ENCODE measurements at regions not wholly inside any gene's neighbourhood (a gene's known extent, or its start where the extent isn't known, plus 50 kb on each side); places are given as distances from the start of the nearest gene placed in this dataset.

DNA sequence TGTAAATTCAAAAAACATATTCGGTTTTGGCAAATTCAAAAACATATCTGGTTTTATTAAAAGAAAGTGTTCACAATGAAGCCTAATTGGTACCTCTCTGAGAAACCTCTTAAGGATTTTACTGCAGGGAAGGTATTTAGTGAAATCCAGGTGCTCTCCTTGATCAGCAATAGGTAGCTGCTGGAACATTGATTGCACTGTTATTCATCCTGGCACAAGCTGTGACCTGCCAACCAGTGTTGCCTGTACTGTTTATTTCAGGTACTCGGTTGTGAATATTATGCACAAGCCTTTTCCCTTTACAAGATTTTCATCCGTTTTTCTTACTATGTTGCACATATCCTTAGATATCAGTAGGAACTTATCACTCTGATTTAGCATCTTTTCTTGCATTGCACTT lies 155.8 kb upstream of the ZEB2 start:
- Histone ChIP-seq H3K4me3 (ENCODE audit: low read depth, low read length) (no peak overlapping the region), H3K4me1 (ENCODE audit: control insufficient read depth, insufficient read depth, low read length) (no peaks in the 10 kb centered on the region), H3K27ac (ENCODE audit: extremely low read depth, low read depth, low read length) (no peak overlapping the region), H3K9me3 (ENCODE audit: control insufficient read depth, insufficient read depth, low read depth, low read length) (no peaks in the 10 kb centered on the region), H3K36me3 (ENCODE audit: control insufficient read depth in 2 of 2, insufficient read depth in 1 of 2, low read length in 2 of 2) (no peaks in the 10 kb centered on the region)
- no peak for TF ChIP-seq ZNF747 (tag by site-specific recombination; IDR thresholded peaks at IDR 0.05)
- TF ChIP-seq, protein P1, sequence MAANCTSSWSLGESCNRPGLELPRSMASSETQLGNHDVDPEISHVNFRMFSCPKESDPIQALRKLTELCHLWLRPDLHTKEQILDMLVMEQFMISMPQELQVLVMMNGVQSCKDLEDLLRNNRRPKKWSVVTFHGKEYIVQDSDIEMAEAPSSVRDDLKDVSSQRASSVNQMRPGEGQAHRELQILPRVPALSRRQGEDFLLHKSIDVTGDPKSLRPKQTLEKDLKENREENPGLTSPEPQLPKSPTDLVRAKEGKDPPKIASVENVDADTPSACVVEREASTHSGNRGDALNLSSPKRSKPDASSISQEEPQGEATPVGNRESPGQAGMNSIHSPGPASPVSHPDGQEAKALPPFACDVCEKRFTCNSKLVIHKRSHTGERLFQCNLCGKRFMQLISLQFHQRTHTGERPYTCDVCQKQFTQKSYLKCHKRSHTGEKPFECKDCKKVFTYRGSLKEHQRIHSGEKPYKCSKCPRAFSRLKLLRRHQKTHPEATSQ (tag by site-specific recombination; IDR thresholded peaks at IDR 0.05): no peak
- TF ChIP-seq GFI1B (tag by site-specific recombination; IDR thresholded peaks at IDR 0.05): no peak
- TF ChIP-seq OVOL3 (tag by site-specific recombination; IDR thresholded peaks at IDR 0.05): no peak
- TF ChIP-seq SCRT1 (tag by site-specific recombination; IDR thresholded peaks at IDR 0.05; ENCODE audit: borderline replicate concordance): no peak
- TF ChIP-seq, protein P2, sequence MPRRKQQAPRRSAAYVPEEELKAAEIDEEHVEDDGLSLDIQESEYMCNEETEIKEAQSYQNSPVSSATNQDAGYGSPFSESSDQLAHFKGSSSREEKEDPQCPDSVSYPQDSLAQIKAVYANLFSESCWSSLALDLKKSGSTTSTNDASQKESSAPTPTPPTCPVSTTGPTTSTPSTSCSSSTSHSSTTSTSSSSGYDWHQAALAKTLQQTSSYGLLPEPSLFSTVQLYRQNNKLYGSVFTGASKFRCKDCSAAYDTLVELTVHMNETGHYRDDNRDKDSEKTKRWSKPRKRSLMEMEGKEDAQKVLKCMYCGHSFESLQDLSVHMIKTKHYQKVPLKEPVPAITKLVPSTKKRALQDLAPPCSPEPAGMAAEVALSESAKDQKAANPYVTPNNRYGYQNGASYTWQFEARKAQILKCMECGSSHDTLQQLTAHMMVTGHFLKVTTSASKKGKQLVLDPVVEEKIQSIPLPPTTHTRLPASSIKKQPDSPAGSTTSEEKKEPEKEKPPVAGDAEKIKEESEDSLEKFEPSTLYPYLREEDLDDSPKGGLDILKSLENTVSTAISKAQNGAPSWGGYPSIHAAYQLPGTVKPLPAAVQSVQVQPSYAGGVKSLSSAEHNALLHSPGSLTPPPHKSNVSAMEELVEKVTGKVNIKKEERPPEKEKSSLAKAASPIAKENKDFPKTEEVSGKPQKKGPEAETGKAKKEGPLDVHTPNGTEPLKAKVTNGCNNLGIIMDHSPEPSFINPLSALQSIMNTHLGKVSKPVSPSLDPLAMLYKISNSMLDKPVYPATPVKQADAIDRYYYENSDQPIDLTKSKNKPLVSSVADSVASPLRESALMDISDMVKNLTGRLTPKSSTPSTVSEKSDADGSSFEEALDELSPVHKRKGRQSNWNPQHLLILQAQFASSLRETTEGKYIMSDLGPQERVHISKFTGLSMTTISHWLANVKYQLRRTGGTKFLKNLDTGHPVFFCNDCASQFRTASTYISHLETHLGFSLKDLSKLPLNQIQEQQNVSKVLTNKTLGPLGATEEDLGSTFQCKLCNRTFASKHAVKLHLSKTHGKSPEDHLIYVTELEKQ (tag by site-specific recombination; IDR thresholded peaks at IDR 0.05; ENCODE audit: borderline replicate concordance): no peak
- no peak for TF ChIP-seq SP2 (tag by site-specific recombination; IDR thresholded peaks at IDR 0.05)
- TF ChIP-seq, protein P3, sequence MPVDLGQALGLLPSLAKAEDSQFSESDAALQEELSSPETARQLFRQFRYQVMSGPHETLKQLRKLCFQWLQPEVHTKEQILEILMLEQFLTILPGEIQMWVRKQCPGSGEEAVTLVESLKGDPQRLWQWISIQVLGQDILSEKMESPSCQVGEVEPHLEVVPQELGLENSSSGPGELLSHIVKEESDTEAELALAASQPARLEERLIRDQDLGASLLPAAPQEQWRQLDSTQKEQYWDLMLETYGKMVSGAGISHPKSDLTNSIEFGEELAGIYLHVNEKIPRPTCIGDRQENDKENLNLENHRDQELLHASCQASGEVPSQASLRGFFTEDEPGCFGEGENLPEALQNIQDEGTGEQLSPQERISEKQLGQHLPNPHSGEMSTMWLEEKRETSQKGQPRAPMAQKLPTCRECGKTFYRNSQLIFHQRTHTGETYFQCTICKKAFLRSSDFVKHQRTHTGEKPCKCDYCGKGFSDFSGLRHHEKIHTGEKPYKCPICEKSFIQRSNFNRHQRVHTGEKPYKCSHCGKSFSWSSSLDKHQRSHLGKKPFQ (tag by site-specific recombination; IDR thresholded peaks at IDR 0.05): no peak
- TF ChIP-seq, protein P4, sequence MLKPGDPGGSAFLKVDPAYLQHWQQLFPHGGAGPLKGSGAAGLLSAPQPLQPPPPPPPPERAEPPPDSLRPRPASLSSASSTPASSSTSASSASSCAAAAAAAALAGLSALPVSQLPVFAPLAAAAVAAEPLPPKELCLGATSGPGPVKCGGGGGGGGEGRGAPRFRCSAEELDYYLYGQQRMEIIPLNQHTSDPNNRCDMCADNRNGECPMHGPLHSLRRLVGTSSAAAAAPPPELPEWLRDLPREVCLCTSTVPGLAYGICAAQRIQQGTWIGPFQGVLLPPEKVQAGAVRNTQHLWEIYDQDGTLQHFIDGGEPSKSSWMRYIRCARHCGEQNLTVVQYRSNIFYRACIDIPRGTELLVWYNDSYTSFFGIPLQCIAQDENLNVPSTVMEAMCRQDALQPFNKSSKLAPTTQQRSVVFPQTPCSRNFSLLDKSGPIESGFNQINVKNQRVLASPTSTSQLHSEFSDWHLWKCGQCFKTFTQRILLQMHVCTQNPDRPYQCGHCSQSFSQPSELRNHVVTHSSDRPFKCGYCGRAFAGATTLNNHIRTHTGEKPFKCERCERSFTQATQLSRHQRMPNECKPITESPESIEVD (tag by site-specific recombination; IDR thresholded peaks at IDR 0.05): no peak
- TF ChIP-seq ZNF768 (tag by site-specific recombination; IDR thresholded peaks at IDR 0.05): no peak
- no peak for TF ChIP-seq ZNF677 (tag by site-specific recombination; IDR thresholded peaks at IDR 0.05)
- no peak for TF ChIP-seq ZXDB (tag by site-specific recombination; IDR thresholded peaks at IDR 0.05)
- TF ChIP-seq, protein P5, sequence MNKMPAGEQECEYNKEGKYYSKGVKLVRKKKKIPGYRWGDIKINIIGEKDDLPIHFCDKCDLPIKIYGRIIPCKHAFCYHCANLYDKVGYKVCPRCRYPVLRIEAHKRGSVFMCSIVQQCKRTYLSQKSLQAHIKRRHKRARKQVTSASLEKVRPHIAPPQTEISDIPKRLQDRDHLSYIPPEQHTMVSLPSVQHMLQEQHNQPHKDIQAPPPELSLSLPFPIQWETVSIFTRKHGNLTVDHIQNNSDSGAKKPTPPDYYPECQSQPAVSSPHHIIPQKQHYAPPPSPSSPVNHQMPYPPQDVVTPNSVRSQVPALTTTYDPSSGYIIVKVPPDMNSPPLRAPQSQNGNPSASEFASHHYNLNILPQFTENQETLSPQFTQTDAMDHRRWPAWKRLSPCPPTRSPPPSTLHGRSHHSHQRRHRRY (tag by site-specific recombination; IDR thresholded peaks at IDR 0.05): no peak
- no peak for TF ChIP-seq ZNF2 (tag by site-specific recombination; IDR thresholded peaks at IDR 0.05)
- TF ChIP-seq GLIS1 (tag by site-specific recombination; IDR thresholded peaks at IDR 0.05): no peak
- no peak for TF ChIP-seq MZF1 (tag by site-specific recombination; IDR thresholded peaks at IDR 0.05; ENCODE audit: borderline replicate concordance)
- CTCF ChIA-PET: no interaction called here
- POLR2A ChIA-PET: no interaction called here

DNA sequence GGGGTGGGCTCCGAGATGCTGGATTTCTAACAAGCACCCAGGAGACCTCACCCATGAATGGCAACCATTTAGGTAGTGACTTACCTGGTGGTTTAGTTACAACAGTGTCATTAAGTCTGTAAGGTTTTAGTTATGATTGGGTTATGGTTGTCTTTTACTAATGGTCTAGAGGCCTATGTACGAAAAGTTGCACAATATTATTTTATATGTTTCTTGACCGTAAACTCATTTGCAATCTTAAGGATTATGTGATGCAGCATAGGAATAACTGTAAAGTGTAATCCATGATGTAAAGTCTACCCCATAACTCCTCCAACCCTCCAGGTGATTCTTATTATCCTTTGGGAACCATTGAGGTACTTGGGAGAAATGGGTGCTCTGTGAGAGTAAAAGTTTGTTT lies 155.4 kb upstream of the ZEB2 start:
- H3K4me1 ChIP-seq (ENCODE audit: control insufficient read depth, insufficient read depth, low read length): no peaks in the 10 kb centered on the region
- H3K9me3 ChIP-seq (ENCODE audit: control insufficient read depth, insufficient read depth, low read depth, low read length): no peaks in the 10 kb centered on the region
- ChIA-PET POLR2A (no interaction called here), CTCF (no interaction called here)
- no peak overlapping the region for H3K4me3 ChIP-seq (ENCODE audit: low read depth, low read length)
- H3K36me3 ChIP-seq (ENCODE audit: control insufficient read depth in 2 of 2, insufficient read depth in 1 of 2, low read length in 2 of 2): no peaks in the 10 kb centered on the region
- no peak overlapping the region for H3K27ac ChIP-seq (ENCODE audit: extremely low read depth, low read depth, low read length)
- TF ChIP-seq MYNN (tag by site-specific recombination; IDR thresholded peaks at IDR 0.05; ENCODE audit: borderline replicate concordance) (no peak), ZFP3 (tag by site-specific recombination; IDR thresholded peaks at IDR 0.05; ENCODE audit: low read depth) (no peak), ZNF747 (tag by site-specific recombination; IDR thresholded peaks at IDR 0.05) (no peak), ZNF169 (tag by site-specific recombination; IDR thresholded peaks at IDR 0.05) (no peak)
- TF ChIP-seq, protein P6, sequence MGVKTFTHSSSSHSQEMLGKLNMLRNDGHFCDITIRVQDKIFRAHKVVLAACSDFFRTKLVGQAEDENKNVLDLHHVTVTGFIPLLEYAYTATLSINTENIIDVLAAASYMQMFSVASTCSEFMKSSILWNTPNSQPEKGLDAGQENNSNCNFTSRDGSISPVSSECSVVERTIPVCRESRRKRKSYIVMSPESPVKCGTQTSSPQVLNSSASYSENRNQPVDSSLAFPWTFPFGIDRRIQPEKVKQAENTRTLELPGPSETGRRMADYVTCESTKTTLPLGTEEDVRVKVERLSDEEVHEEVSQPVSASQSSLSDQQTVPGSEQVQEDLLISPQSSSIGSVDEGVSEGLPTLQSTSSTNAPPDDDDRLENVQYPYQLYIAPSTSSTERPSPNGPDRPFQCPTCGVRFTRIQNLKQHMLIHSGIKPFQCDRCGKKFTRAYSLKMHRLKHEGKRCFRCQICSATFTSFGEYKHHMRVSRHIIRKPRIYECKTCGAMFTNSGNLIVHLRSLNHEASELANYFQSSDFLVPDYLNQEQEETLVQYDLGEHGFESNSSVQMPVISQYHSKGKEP (tag by site-specific recombination; IDR thresholded peaks at IDR 0.05): no peak
- TF ChIP-seq, protein P7, sequence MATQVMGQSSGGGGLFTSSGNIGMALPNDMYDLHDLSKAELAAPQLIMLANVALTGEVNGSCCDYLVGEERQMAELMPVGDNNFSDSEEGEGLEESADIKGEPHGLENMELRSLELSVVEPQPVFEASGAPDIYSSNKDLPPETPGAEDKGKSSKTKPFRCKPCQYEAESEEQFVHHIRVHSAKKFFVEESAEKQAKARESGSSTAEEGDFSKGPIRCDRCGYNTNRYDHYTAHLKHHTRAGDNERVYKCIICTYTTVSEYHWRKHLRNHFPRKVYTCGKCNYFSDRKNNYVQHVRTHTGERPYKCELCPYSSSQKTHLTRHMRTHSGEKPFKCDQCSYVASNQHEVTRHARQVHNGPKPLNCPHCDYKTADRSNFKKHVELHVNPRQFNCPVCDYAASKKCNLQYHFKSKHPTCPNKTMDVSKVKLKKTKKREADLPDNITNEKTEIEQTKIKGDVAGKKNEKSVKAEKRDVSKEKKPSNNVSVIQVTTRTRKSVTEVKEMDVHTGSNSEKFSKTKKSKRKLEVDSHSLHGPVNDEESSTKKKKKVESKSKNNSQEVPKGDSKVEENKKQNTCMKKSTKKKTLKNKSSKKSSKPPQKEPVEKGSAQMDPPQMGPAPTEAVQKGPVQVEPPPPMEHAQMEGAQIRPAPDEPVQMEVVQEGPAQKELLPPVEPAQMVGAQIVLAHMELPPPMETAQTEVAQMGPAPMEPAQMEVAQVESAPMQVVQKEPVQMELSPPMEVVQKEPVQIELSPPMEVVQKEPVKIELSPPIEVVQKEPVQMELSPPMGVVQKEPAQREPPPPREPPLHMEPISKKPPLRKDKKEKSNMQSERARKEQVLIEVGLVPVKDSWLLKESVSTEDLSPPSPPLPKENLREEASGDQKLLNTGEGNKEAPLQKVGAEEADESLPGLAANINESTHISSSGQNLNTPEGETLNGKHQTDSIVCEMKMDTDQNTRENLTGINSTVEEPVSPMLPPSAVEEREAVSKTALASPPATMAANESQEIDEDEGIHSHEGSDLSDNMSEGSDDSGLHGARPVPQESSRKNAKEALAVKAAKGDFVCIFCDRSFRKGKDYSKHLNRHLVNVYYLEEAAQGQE (tag by site-specific recombination; IDR thresholded peaks at IDR 0.05): no peak

All from HEK293 (cell line).